K562 (cell line): ENCODE measurements at regions not wholly inside any gene's neighbourhood (a gene's known extent, or its start where the extent isn't known, plus 50 kb on each side); places are given as distances from the start of the nearest gene placed in this dataset.

Experiments
- ATAC-seq: fragments of 200-7000 bp; cut with Tn5 transposase; 3 replicates; pipeline ENCODE4 v1.9.1; 2020; ENCODE audit warnings: moderate library complexity
- BruUV-seq: library from RNA; stranded (reverse); fragments of 400-500 nt; replicated peaks from 2 replicates; lab custom pipeline; 2021; lab: Mats Ljungman, UMichigan
- CTCF ChIA-PET: fragments of 300-600 bp; formaldehyde crosslinking; extraction: SDS; loops from one replicate; lab custom pipeline; 2021; ENCODE audit warnings: low intra/inter-chr PET ratio; lab: Yijun Ruan, JAX
- POLR2A ChIA-PET: fragments of 300-600, 350-650 bp; sonication (Branson Sonifier 250); formaldehyde crosslinking; extraction: SDS; loops from one replicate; lab custom pipeline; 2021; ENCODE audit warnings: antibody characterized with exemption, inconsistent platforms; lab: Yijun Ruan, JAX
- DNase-seq, 4 experiments: peaks; one replicate each; pipeline versions ENCODE4 v3.0.0 to v3.0.0-alpha.2; 2011 to 2018; ENCODE audit warnings: low spot score in 3 of 4, mixed read lengths in 3 of 4; ENCODE audit errors: extremely low read depth in 1 of 4
- FAIRE-seq: peaks from 2 replicates; lab custom pipeline; 2011; peaks lifted over from hg19 to GRCh38; lab: Jason Lieb, UNC
- H2AFZ ChIP-seq: 2 replicates; pipeline ENCODE4 v1.6.0; 2011; ENCODE audit warnings: low read depth, low read length, control low read depth, inconsistent platforms
- H3K27ac ChIP-seq: fragments of 200-600 bp; 3 replicates; pipeline ENCODE4 v1.8.0; 2011; ENCODE audit warnings: low read depth, mild to moderate bottlenecking, control low read depth, inconsistent platforms, low read length, moderate library complexity, mixed read lengths; ENCODE audit errors: extremely low read depth
- H3K27me3 ChIP-seq, 2 experiments: fragments of 300-600 bp in 1 of 2; 2 replicates in 1 of 2; 3 replicates in 1 of 2; pipeline versions ENCODE4 v1.6.0 to v1.8.0; 2011; ENCODE audit warnings: inconsistent platforms in 2 of 2, low read length in 2 of 2, mild to moderate bottlenecking in 1 of 2, mixed read lengths in 1 of 2, moderate library complexity in 1 of 2; ENCODE audit not compliant: control insufficient read depth in 2 of 2, insufficient read depth in 2 of 2
- H3K36me3 ChIP-seq: fragments of 300-600 bp; 3 replicates; pipeline ENCODE4 v1.8.0; 2011; ENCODE audit warnings: mild to moderate bottlenecking, low read length, inconsistent platforms; ENCODE audit not compliant: control insufficient read depth, insufficient read depth
- H3K4me1 ChIP-seq, 2 experiments: fragments of 200-600 bp in 1 of 2; replicated peaks in 1 of 2; 2 replicates in 1 of 2; 3 replicates in 1 of 2; pipeline versions ENCODE4 v1.5.1 to v1.8.0; 2011; ENCODE audit warnings: inconsistent platforms in 2 of 2, low read length in 2 of 2, mild to moderate bottlenecking in 1 of 2, mixed read lengths in 1 of 2, moderate library complexity in 1 of 2; ENCODE audit not compliant: control insufficient read depth in 2 of 2, insufficient read depth in 2 of 2
- H3K4me2 ChIP-seq: 2 replicates; pipeline ENCODE4 v1.6.1; 2011; ENCODE audit warnings: low read length, control low read depth, inconsistent platforms, mixed read lengths; ENCODE audit not compliant: insufficient read depth
- H3K4me3 ChIP-seq: fragments of 200-600 bp; sonication (generic), shearing (Covaris generic); 2 replicates; pipeline ENCODE4 v1.5.1; 2016; ENCODE audit warnings: control low read depth, inconsistent platforms
- H3K79me2 ChIP-seq: fragments of 200-600 bp; 3 replicates; pipeline ENCODE4 v1.8.0; 2011; ENCODE audit warnings: low read length, inconsistent platforms; ENCODE audit not compliant: control insufficient read depth, insufficient read depth
- H3K9ac ChIP-seq, 2 experiments: 2 replicates each; pipeline versions ENCODE4 v1.6.0 to v1.6.1; 2011; ENCODE audit warnings: low read depth in 2 of 2, low read length in 2 of 2, control low read depth in 1 of 2, inconsistent platforms in 1 of 2, mild to moderate bottlenecking in 1 of 2, mixed read lengths in 1 of 2; ENCODE audit not compliant: insufficient read depth in 1 of 2
- H3K9me1 ChIP-seq: one replicate; pipeline ENCODE4 v1.6.0; 2011; ENCODE audit warnings: inconsistent platforms, mild to moderate bottlenecking, low read length, moderate library complexity; ENCODE audit not compliant: control insufficient read depth, insufficient read depth
- H3K9me3 ChIP-seq: replicated peaks from 2 replicates; pipeline ENCODE4 v1.5.1; 2011; ENCODE audit warnings: low read depth, low read length, inconsistent platforms; ENCODE audit not compliant: control insufficient read depth, insufficient read depth
- H4K20me1 ChIP-seq: replicated peaks from 2 replicates; pipeline ENCODE4 v1.6.1; 2011; ENCODE audit warnings: low read length, inconsistent platforms, mixed read lengths; ENCODE audit not compliant: control insufficient read depth, insufficient read depth
- CEBPB ChIP-seq: fragments of 450-650 bp; IDR thresholded peaks from 2 replicates; pipeline ENCODE4 v1.6.1; 2016; ENCODE audit warnings: missing genetic modification characterization, missing compliant biosample characterization
- CEBPG ChIP-seq, 3 experiments: fragments of 200-800 bp in 1 of 3; sonication (Bioruptor generic) in 1 of 3; sonication (generic) in 1 of 3; formaldehyde crosslinking in 1 of 3; IDR thresholded peaks in 2 of 3; conservative IDR thresholded peaks in 1 of 3; 2 replicates each; pipeline versions ENCODE4 v1.6.1 to v1.8.0; 2016 to 2022; ENCODE audit warnings: missing compliant biosample characterization in 2 of 3, missing genetic modification characterization in 2 of 3, mild to moderate bottlenecking in 1 of 3, missing genetic modification reagents in 1 of 3
- FOXA3 ChIP-seq, 2 experiments: fragments of 450-650 bp in 1 of 2; sonication (generic) in 1 of 2; formaldehyde crosslinking; IDR thresholded peaks in 1 of 2; conservative IDR thresholded peaks in 1 of 2; 2 replicates each; pipeline versions ENCODE4 v1.4.0 to v1.8.0; 2020 to 2022; ENCODE audit warnings: mild to moderate bottlenecking in 2 of 2, missing genetic modification reagents in 1 of 2
- MEF2A ChIP-seq: IDR thresholded peaks from 2 replicates; pipeline ENCODE4 v1.6.1; 2011; ENCODE audit warnings: low read depth, mild to moderate bottlenecking, low read length, moderate library complexity; ENCODE audit not compliant: control insufficient read depth
- PYGO2 ChIP-seq: fragments of 450-650 bp; IDR thresholded peaks from 2 replicates; pipeline ENCODE4 v1.6.1; 2016; ENCODE audit warnings: mild to moderate bottlenecking, missing genetic modification characterization, moderate library complexity, missing compliant biosample characterization
- ZFX ChIP-seq: sonication (generic); formaldehyde crosslinking; IDR thresholded peaks from 2 replicates; pipeline ENCODE4 v1.8.0; 2022; ENCODE audit warnings: mild to moderate bottlenecking, missing genetic modification reagents, moderate library complexity
- WGBS: fragments of 100-300 bp; shearing (Covaris generic); methylation state at CpG from one replicate; pipeline ENCODE4 v1.1.6; 2016; ENCODE audit warnings: low coverage, mixed read lengths; ENCODE audit not compliant: insufficient coverage; ENCODE audit errors: missing lambda C conversion rate; 5-methylcytosine and 5-hydroxymethylcytosine counted together
- in situ Hi-C: fragments of 300-500 bp; cut with MboI; formaldehyde crosslinking; loops from 4 replicates; pipeline ENCODE4 v1.15.0; 2018; ENCODE audit warnings: inconsistent platforms, mixed read lengths
- intact Hi-C: fragments of 100-400 bp; cut with micrococcal nuclease; formaldehyde crosslinking; loops from 2 replicates; pipeline ENCODE4 v1.14.2; 2022

DNA sequence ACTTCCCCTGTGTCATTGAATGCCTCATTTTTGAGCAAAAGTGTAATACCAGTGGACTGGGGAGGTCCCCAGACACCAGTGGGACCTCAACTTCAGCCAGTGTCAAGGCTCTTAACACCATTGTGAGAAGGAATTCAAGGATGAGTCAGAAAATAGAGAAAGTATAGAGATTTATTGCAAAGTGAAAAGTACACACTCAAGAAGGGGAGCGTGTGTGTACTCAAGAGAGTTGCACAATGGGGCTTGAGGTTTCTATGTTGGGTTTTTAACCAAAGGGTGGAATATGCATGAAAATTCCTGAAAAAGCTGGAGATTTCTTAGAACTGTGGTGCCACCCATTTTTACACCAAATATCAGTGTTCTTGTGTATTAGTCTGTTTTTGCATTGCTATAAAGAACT is 81.9 kb downstream of the ADCYAP1 start:
- WGBS: 41% methylated on average over 1 of the region's 1 CpG
- POLR2A ChIA-PET: interaction anchor here (4.5 kb wide), 1 partner anchor 13 kb away, joined by 57 read pairs; no protein-coding TSS in a partner anchor
- no peak for ATAC-seq
- H3K79me2 ChIP-seq: no peaks in the 10 kb centered on the region
- H3K9me3 ChIP-seq: no peaks in the 10 kb centered on the region
- no peaks in the 10 kb centered on the region for H3K36me3 ChIP-seq
- no peak overlapping the region for H3K27ac ChIP-seq
- H2AFZ ChIP-seq: no peak overlapping the region
- peaks cover 7% of the 10 kb centered on the region for H4K20me1 ChIP-seq
- no peaks in the 10 kb centered on the region for H3K27me3 ChIP-seq
- TF ChIP-seq CEBPG (CRISPR knock-in tag; IDR thresholded peaks at IDR 0.05) (no peak), CEBPG (tag; conservative IDR thresholded peaks at IDR 0.05 in 1 of 2, IDR thresholded peaks at IDR 0.05 in 1 of 2) (peak; percentile 66 to 79), CEBPB (tag) (peak; percentile 65; the same call in 1 of the 2 replicates), FOXA3 (CRISPR knock-in tag; conservative IDR thresholded peaks at IDR 0.05 in 1 of 2, IDR thresholded peaks at IDR 0.05 in 1 of 2) (peak in 1 of 2 experiments; percentile 26; a peak in 1 of 4 replicates), ZFX (CRISPR knock-in tag) (no peak), MEF2A (no peak), PYGO2 (tag) (no peak)
- TF ChIP-seq, all 486 proteins: peak for 3
- Histone ChIP-seq H3K9me1 (no peaks in the 10 kb centered on the region), H3K4me1 (peaks cover 0 to 13% of the 10 kb centered on the region in 2 experiments; a peak in 3 of 5 replicates), H3K4me3 (no peak overlapping the region), H3K9ac (no peak overlapping the region), H3K4me2 (no peak overlapping the region)
- no TSS peak for BruUV-seq
- intact Hi-C loops: no loop called here
- CTCF ChIA-PET: interaction anchor here (0.7 kb wide), 1 partner anchor 693 kb away, joined by 3 read pairs; no protein-coding TSS in a partner anchor
- in situ Hi-C loops: no loop called here
- FAIRE-seq (no peak), DNase-seq (no peak)
